ENCODE measurements at regions not wholly inside any gene's neighbourhood (a gene's known extent, or its start where the extent isn't known, plus 50 kb on each side); places are given as distances from the start of the nearest gene placed in this dataset.

DNA sequence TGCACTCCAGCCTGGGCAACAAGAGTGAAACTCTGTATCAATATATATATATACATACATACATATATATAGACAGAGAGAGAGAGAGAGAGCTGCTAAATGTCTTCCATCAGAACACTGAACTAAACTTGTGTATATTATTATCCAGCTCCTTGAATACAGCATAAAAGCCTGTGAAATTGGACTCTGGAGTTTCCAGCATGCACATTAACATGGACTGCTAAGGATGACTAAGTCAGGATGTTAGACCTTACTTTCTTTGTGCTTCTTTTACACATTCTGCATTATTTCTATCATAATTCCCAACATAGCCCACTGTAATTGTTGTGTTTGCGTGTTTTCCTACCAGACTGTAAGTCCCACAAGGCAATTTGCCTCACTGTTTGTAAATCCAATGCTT, 259.1 kb downstream of the TGFB2 start:
- no peaks in the 10 kb centered on the region for H3K36me3 ChIP-seq (ENCODE audit: control insufficient read depth in 1 of 2, insufficient read depth in 2 of 2, low read depth in 1 of 2, low read length in 2 of 2)
- no peak overlapping the region for H2BK120ac ChIP-seq (ENCODE audit: low read depth, low read length)

DNA sequence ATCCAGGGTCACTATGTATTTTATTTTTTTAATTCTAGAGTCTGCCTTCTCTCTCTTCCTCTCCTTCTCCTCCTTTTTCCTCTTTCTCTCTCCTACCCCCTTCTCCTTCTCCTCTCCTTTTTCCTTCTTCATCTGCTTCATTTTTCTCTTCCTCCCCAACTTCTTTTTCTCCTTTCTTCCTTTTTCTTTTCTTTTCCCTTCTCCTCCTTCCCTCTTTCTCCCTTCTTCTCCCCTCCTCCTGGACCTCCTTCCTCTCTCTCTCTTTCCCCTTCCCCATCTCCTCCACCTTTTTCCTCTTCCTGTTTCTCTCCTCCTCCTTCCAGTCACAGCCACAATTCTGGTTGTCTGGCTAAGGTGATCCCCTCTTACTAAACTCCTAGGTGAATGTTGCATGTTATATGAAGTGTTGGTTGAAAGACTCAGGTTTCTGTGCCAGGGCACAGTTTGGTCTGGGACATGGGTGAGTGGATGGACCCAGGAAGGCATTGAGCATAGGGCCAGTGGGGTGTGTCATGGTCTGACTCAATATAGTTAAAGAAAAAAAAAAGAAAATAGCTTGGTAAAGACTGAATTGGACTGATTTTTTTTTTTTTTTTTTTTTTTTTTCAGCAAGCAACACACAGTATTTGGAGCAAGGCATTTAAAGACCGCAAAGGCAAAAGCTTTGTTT, 266.9 kb downstream of the TGFB2 start:
- H2BK12ac ChIP-seq (ENCODE audit: low read length in 2 of 2) = no peak overlapping the region
- no peaks in the 10 kb centered on the region for H3K36me3 ChIP-seq (ENCODE audit: control insufficient read depth in 1 of 2, insufficient read depth in 2 of 2, low read depth in 1 of 2, low read length in 2 of 2)
- no peak overlapping the region for H3K18ac ChIP-seq (ENCODE audit: low read depth in 1 of 2, low read length in 2 of 2)
- no peak for DNase-seq
- H3K14ac ChIP-seq (ENCODE audit: low read length in 2 of 2) = no peak overlapping the region
- no peaks in the 10 kb centered on the region for H3K4me1 ChIP-seq (ENCODE audit: control insufficient read depth, insufficient read depth, low read depth, low read length)
- H3K9ac ChIP-seq (ENCODE audit: low read length) = no peak overlapping the region
- no peak overlapping the region for H2AK5ac ChIP-seq (ENCODE audit: low read length, severe bottlenecking)
- H3K4ac ChIP-seq (ENCODE audit: low read depth in 1 of 2, low read length in 2 of 2) = no peak overlapping the region
- H3K27ac ChIP-seq (ENCODE audit: low read length, poor library complexity, severe bottlenecking) = no peak overlapping the region
- no peak overlapping the region for H3K4me2 ChIP-seq (ENCODE audit: low read length, poor library complexity, severe bottlenecking)
- no peak overlapping the region for H4K8ac ChIP-seq (ENCODE audit: low read length)
- H2AFZ ChIP-seq (ENCODE audit: low read depth, low read length) = no peak overlapping the region
- H3K4me3 ChIP-seq (ENCODE audit: insufficient read depth in 1 of 2, low read depth in 1 of 2, low read length in 2 of 2) = no peak overlapping the region
- H2BK5ac ChIP-seq (ENCODE audit: low read depth, low read length, poor library complexity, severe bottlenecking) = no peak overlapping the region
- no peaks in the 10 kb centered on the region for H3K27me3 ChIP-seq (ENCODE audit: control insufficient read depth in 1 of 2, insufficient read depth in 1 of 2, low read length in 2 of 2)
- WGBS = no CpG with 5 or more reads among the region's 1 CpG
- H4K91ac ChIP-seq (ENCODE audit: low read length) = no peak overlapping the region
- no peak overlapping the region for H2BK15ac ChIP-seq (ENCODE audit: low read depth, poor library complexity, severe bottlenecking)
- H3K9me3 ChIP-seq (ENCODE audit: control insufficient read depth, low read length) = peaks cover 19% of the 10 kb centered on the region
- H3K79me1 ChIP-seq (replicated peaks; ENCODE audit: low read length, poor library complexity, severe bottlenecking) = no peaks in the 10 kb centered on the region
- no peak overlapping the region for H3K23ac ChIP-seq (ENCODE audit: low read length in 2 of 2)
- H2BK120ac ChIP-seq (ENCODE audit: low read depth, low read length) = no peak overlapping the region

More for the DNA sequence above, 259.1 kb downstream of the TGFB2 start:
- H4K91ac ChIP-seq (ENCODE audit: low read length) = no peak overlapping the region
- no peak overlapping the region for H2BK15ac ChIP-seq (ENCODE audit: low read depth, poor library complexity, severe bottlenecking)
- no peak overlapping the region for H4K8ac ChIP-seq (ENCODE audit: low read length)
- no peaks in the 10 kb centered on the region for H3K27me3 ChIP-seq (ENCODE audit: control insufficient read depth in 1 of 2, insufficient read depth in 1 of 2, low read length in 2 of 2)
- no peak overlapping the region for H3K18ac ChIP-seq (ENCODE audit: low read depth in 1 of 2, low read length in 2 of 2)
- no peaks in the 10 kb centered on the region for H3K4me1 ChIP-seq (ENCODE audit: control insufficient read depth, insufficient read depth, low read depth, low read length)
- H3K14ac ChIP-seq (ENCODE audit: low read length in 2 of 2) = no peak overlapping the region
- H2BK12ac ChIP-seq (ENCODE audit: low read length in 2 of 2) = no peak overlapping the region
- H3K79me1 ChIP-seq (replicated peaks; ENCODE audit: low read length, poor library complexity, severe bottlenecking) = no peaks in the 10 kb centered on the region
- H2BK5ac ChIP-seq (ENCODE audit: low read depth, low read length, poor library complexity, severe bottlenecking) = no peak overlapping the region
- 93% methylated on average over 1 of the region's 1 CpG for WGBS
- no peak overlapping the region for H3K9ac ChIP-seq (ENCODE audit: low read length)
- H3K4me2 ChIP-seq (ENCODE audit: low read length, poor library complexity, severe bottlenecking) = no peak overlapping the region
- no peak overlapping the region for H3K4me3 ChIP-seq (ENCODE audit: insufficient read depth in 1 of 2, low read depth in 1 of 2, low read length in 2 of 2)
- no peak overlapping the region for H3K27ac ChIP-seq (ENCODE audit: low read length, poor library complexity, severe bottlenecking)
- no peak overlapping the region for H2AFZ ChIP-seq (ENCODE audit: low read depth, low read length)
- H2AK5ac ChIP-seq (ENCODE audit: low read length, severe bottlenecking) = no peak overlapping the region
- no peak overlapping the region for H3K23ac ChIP-seq (ENCODE audit: low read length in 2 of 2)
- no peak for DNase-seq
- peaks cover 18% of the 10 kb centered on the region for H3K9me3 ChIP-seq (ENCODE audit: control insufficient read depth, low read length)
- no peak overlapping the region for H3K4ac ChIP-seq (ENCODE audit: low read depth in 1 of 2, low read length in 2 of 2)

- 94% methylated on average over 2 of the region's 2 CpGs for WGBS
Observed at GRCh38 chr1:218613105-218613504, 268.0 kb downstream of the TGFB2 start.

DNA sequence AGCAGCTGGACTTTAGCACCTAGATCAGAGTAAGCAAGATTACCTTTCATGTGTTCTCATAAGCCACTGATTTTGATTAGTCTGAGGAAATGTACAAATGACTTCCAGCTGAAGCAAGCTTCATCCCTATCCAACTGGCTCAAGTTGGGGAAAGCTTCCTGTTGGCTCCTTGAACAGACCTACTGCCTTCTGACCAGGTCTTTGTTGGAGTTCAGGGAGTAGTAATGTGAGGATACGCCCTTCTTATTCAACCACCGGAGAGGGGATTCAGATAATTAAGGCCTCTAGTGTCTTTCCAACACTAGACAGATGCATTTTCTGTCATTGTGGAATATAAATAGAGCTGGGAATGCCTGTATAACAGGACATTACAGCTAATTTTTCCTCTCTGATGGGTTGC, 268.9 kb downstream of the TGFB2 start:
- no peak overlapping the region for H3K9ac ChIP-seq (ENCODE audit: low read length)
- no peak overlapping the region for H2AFZ ChIP-seq (ENCODE audit: low read depth, low read length)
- no peaks in the 10 kb centered on the region for H3K36me3 ChIP-seq (ENCODE audit: control insufficient read depth in 1 of 2, insufficient read depth in 2 of 2, low read depth in 1 of 2, low read length in 2 of 2)
- no peak overlapping the region for H3K23ac ChIP-seq (ENCODE audit: low read length in 2 of 2)
- WGBS = 100% methylated on average over 1 of the region's 2 CpGs
- H3K14ac ChIP-seq (ENCODE audit: low read length in 2 of 2) = no peak overlapping the region
- no peak overlapping the region for H2BK120ac ChIP-seq (ENCODE audit: low read depth, low read length)
- H3K27ac ChIP-seq (ENCODE audit: low read length, poor library complexity, severe bottlenecking) = no peak overlapping the region
- H2BK5ac ChIP-seq (ENCODE audit: low read depth, low read length, poor library complexity, severe bottlenecking) = no peak overlapping the region
- no peak overlapping the region for H2BK15ac ChIP-seq (ENCODE audit: low read depth, poor library complexity, severe bottlenecking)
- H3K18ac ChIP-seq (ENCODE audit: low read depth in 1 of 2, low read length in 2 of 2) = no peak overlapping the region
- no peak overlapping the region for H4K8ac ChIP-seq (ENCODE audit: low read length)
- H3K79me1 ChIP-seq (replicated peaks; ENCODE audit: low read length, poor library complexity, severe bottlenecking) = no peaks in the 10 kb centered on the region
- no peak overlapping the region for H3K4me3 ChIP-seq (ENCODE audit: insufficient read depth in 1 of 2, low read depth in 1 of 2, low read length in 2 of 2)
- no peak overlapping the region for H2AK5ac ChIP-seq (ENCODE audit: low read length, severe bottlenecking)
- no peaks in the 10 kb centered on the region for H3K27me3 ChIP-seq (ENCODE audit: control insufficient read depth in 1 of 2, insufficient read depth in 1 of 2, low read length in 2 of 2)
- peaks cover 3% of the 10 kb centered on the region for H3K9me3 ChIP-seq (ENCODE audit: control insufficient read depth, low read length)
- H2BK12ac ChIP-seq (ENCODE audit: low read length in 2 of 2) = no peak overlapping the region
- no peak overlapping the region for H3K4me2 ChIP-seq (ENCODE audit: low read length, poor library complexity, severe bottlenecking)
- H4K91ac ChIP-seq (ENCODE audit: low read length) = no peak overlapping the region
- no peak for DNase-seq
- H3K4me1 ChIP-seq (ENCODE audit: control insufficient read depth, insufficient read depth, low read depth, low read length) = no peaks in the 10 kb centered on the region
- H3K4ac ChIP-seq (ENCODE audit: low read depth in 1 of 2, low read length in 2 of 2) = no peak overlapping the region

More at GRCh38 chr1:218613105-218613504, 268.0 kb downstream of the TGFB2 start:
- Histone ChIP-seq H2BK12ac (ENCODE audit: low read length in 2 of 2) (no peak overlapping the region), H3K9me3 (ENCODE audit: control insufficient read depth, low read length) (peaks cover 12% of the 10 kb centered on the region), H3K9ac (ENCODE audit: low read length) (no peak overlapping the region), H3K4ac (ENCODE audit: low read depth in 1 of 2, low read length in 2 of 2) (no peak overlapping the region), H3K27me3 (ENCODE audit: control insufficient read depth in 1 of 2, insufficient read depth in 1 of 2, low read length in 2 of 2) (no peaks in the 10 kb centered on the region), H2BK120ac (ENCODE audit: low read depth, low read length) (no peak overlapping the region), H3K4me1 (ENCODE audit: control insufficient read depth, insufficient read depth, low read depth, low read length) (no peaks in the 10 kb centered on the region), H3K4me3 (ENCODE audit: insufficient read depth in 1 of 2, low read depth in 1 of 2, low read length in 2 of 2) (no peak overlapping the region), H2AK5ac (ENCODE audit: low read length, severe bottlenecking) (no peak overlapping the region), H3K4me2 (ENCODE audit: low read length, poor library complexity, severe bottlenecking) (no peak overlapping the region), H4K8ac (ENCODE audit: low read length) (no peak overlapping the region), H3K79me1 (replicated peaks; ENCODE audit: low read length, poor library complexity, severe bottlenecking) (no peaks in the 10 kb centered on the region), H3K23ac (ENCODE audit: low read length in 2 of 2) (no peak overlapping the region), H3K36me3 (ENCODE audit: control insufficient read depth in 1 of 2, insufficient read depth in 2 of 2, low read depth in 1 of 2, low read length in 2 of 2) (no peaks in the 10 kb centered on the region), H3K18ac (ENCODE audit: low read depth in 1 of 2, low read length in 2 of 2) (no peak overlapping the region), H4K91ac (ENCODE audit: low read length) (no peak overlapping the region), H2AFZ (ENCODE audit: low read depth, low read length) (no peak overlapping the region), H2BK15ac (ENCODE audit: low read depth, poor library complexity, severe bottlenecking) (no peak overlapping the region), H3K27ac (ENCODE audit: low read length, poor library complexity, severe bottlenecking) (no peak overlapping the region), H3K14ac (ENCODE audit: low read length in 2 of 2) (no peak overlapping the region), H2BK5ac (ENCODE audit: low read depth, low read length, poor library complexity, severe bottlenecking) (no peak overlapping the region)
- no peak for DNase-seq

All from mesenchymal stem cell (in vitro differentiated cells and primary cell).